ENCODE measurements at regions not wholly inside any gene's neighbourhood (a gene's known extent, or its start where the extent isn't known, plus 50 kb on each side); places are given as distances from the start of the nearest gene placed in this dataset.

DNA sequence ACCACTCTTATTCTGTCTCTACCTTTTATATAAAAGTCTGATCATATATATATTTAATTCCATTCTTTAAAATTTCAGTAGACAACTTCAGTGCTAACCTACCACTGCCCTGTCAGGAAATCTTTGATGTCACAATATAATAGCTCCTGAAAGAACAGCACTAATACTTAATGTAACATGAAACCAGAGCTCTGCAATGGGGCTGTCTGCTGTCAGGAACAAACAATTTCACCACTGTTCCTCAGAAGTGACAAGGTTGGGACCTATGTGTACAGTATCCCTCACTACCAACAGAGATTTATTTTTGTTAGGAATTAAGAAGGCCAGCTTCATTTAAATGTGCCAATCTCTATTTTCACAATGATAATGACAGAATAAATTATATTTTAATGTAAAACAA is 165.5 kb upstream of the C11orf58 start:
- H3K4me3 ChIP-seq (ENCODE audit: low read depth, low read length), result no peak overlapping the region
- in situ Hi-C loops (cut with HindIII; ENCODE audit: low sequenced_read_pairs), result no loop called here
- no peak for DNase-seq (ENCODE audit: low read depth, low spot score)
- TF ChIP-seq, protein P1, sequence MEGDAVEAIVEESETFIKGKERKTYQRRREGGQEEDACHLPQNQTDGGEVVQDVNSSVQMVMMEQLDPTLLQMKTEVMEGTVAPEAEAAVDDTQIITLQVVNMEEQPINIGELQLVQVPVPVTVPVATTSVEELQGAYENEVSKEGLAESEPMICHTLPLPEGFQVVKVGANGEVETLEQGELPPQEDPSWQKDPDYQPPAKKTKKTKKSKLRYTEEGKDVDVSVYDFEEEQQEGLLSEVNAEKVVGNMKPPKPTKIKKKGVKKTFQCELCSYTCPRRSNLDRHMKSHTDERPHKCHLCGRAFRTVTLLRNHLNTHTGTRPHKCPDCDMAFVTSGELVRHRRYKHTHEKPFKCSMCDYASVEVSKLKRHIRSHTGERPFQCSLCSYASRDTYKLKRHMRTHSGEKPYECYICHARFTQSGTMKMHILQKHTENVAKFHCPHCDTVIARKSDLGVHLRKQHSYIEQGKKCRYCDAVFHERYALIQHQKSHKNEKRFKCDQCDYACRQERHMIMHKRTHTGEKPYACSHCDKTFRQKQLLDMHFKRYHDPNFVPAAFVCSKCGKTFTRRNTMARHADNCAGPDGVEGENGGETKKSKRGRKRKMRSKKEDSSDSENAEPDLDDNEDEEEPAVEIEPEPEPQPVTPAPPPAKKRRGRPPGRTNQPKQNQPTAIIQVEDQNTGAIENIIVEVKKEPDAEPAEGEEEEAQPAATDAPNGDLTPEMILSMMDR (IDR thresholded peaks at IDR 0.05; ENCODE audit: low read depth, low read length), result no peak

DNA sequence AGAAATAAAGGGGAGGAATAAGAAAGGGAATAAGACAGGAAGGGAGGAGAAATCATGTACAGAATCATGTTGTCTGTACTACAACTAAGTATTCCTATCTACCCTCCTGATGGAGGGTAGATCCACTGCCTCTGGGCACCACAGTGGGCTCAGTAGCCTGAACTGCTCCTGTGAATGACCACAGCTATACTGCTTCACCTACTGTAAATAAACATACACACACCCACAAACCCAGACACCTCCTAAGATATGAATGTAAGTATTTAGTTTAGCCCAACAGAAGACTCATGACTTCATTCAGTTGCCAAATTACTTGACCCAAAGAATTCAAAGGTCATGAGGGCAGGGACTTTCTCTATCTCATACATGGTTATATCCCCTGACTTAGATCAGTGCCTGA is 177.3 kb upstream of the C11orf58 start:
- in situ Hi-C loops (cut with HindIII; ENCODE audit: low sequenced_read_pairs), result no loop called here
- TF ChIP-seq, protein P1 (IDR thresholded peaks at IDR 0.05; ENCODE audit: low read depth, low read length), result no peak
- H3K4me3 ChIP-seq (ENCODE audit: low read depth, low read length), result no peak overlapping the region
- DNase-seq (ENCODE audit: low read depth, low spot score), result no peak

DNA sequence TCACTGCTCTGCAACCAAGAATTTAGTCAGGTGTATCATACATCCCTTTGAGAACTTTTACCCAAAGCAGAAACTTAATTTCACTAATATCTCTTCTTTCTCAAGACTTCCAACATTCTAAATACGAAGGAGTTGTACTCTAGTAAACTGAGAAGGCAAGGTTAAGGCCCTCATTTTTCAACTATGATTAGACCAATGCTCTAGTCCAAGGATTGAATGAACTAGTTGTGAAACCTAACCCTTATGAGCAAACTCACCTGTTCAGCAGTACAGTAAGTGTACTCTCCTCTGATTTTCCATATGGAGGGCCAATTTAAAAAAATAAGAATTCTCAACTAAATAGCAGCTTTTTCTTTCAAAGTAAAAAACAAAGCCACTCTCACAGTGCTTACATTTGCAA is 180.0 kb upstream of the C11orf58 start:
- in situ Hi-C loops (cut with HindIII; ENCODE audit: low sequenced_read_pairs), result no loop called here

DNA sequence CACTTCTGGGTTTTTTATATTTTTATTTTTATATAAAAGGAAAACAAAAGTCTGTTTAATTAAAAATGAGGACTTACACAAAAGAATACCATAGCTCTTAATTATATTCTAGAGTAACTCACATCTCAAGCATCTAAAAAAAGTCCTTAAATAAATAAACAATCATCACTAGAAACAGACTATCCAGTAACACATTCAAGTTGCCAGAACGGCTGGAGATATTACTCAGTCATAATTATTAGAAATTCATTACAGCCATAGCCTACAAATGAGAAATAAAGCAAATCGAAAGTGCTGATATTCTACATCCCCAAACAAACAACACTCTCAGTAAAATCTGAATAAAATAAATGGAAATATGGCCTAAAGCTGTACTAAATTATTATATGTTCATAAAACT is 182.5 kb upstream of the C11orf58 start:
- TF ChIP-seq, protein P1 (IDR thresholded peaks at IDR 0.05; ENCODE audit: low read depth, low read length), result no peak
- H3K4me3 ChIP-seq (ENCODE audit: low read depth, low read length), result no peak overlapping the region
- no peak for DNase-seq (ENCODE audit: low read depth, low spot score)
- in situ Hi-C loops (cut with HindIII; ENCODE audit: low sequenced_read_pairs), result no loop called here

More for the DNA sequence above, 180.0 kb upstream of the C11orf58 start:
- DNase-seq (ENCODE audit: low read depth, low spot score), result no peak
- no peak overlapping the region for H3K4me3 ChIP-seq (ENCODE audit: low read depth, low read length)
- TF ChIP-seq, protein P1 (IDR thresholded peaks at IDR 0.05; ENCODE audit: low read depth, low read length), result no peak

DNA sequence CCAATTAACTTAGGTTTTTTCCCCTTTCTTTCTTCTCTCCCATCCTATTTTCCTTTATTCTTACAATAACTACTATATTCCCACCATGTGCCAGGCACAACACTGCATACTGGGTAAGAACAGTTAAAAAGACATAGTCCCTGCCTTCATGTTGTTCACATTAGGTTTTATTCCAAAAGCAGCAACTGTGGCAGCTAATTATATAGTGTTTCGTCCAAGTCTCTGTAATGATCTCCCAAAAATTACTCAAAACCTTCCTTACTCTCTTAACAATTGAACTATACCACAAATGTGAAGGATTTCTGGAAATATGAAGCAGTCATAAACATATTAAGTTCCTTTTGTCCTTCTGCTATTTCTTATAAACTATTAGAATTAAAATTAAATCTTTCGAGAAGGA is 184.1 kb upstream of the C11orf58 start:
- H3K4me3 ChIP-seq (ENCODE audit: low read depth, low read length), result no peak overlapping the region
- TF ChIP-seq, protein P1 (IDR thresholded peaks at IDR 0.05; ENCODE audit: low read depth, low read length), result no peak
- in situ Hi-C loops (cut with HindIII; ENCODE audit: low sequenced_read_pairs), result no loop called here
- no peak for DNase-seq (ENCODE audit: low read depth, low spot score)

DNA sequence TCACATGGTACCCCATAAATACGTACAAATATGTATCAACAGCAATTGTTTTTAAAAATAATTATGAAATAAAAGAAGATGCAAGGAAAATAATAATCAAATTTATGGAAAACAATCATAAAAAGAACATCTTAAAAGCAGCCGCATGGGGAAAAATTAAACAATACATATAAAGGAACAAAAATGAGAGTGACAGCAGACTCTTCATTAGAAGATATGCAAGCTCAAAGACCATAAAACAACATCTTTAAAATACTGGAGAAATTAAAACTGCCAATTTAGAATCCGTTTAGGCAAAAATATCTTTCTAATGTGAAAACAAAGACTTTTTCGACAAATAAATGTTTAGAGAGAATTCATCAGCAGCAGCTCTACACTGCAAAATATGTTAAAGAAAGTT is 190.6 kb upstream of the C11orf58 start:
- in situ Hi-C loops (cut with HindIII; ENCODE audit: low sequenced_read_pairs), result no loop called here

More for the DNA sequence above, 190.6 kb upstream of the C11orf58 start:
- no peak overlapping the region for H3K4me3 ChIP-seq (ENCODE audit: low read depth, low read length)
- no peak for DNase-seq (ENCODE audit: low read depth, low spot score)
- TF ChIP-seq, protein P1 (IDR thresholded peaks at IDR 0.05; ENCODE audit: low read depth, low read length), result no peak
